GM19438 (cell line): ENCODE measurements at regions not wholly inside any gene's neighbourhood (a gene's known extent, or its start where the extent isn't known, plus 50 kb on each side); places are given as distances from the start of the nearest gene placed in this dataset.
"Not testable (repeated sequence)": the region's sequence is repeated elsewhere in the genome, so short reads cannot be mapped to it uniquely, and the experiment has no call there.

ENCODE experiments used
- ATAC-seq: cut with Tn5 transposase; IDR thresholded peaks from one replicate; pipeline ENCODE4 v1.9.1; 2021; ENCODE audit warnings: low read depth; ENCODE audit not compliant: unreplicated experiment

DNA sequence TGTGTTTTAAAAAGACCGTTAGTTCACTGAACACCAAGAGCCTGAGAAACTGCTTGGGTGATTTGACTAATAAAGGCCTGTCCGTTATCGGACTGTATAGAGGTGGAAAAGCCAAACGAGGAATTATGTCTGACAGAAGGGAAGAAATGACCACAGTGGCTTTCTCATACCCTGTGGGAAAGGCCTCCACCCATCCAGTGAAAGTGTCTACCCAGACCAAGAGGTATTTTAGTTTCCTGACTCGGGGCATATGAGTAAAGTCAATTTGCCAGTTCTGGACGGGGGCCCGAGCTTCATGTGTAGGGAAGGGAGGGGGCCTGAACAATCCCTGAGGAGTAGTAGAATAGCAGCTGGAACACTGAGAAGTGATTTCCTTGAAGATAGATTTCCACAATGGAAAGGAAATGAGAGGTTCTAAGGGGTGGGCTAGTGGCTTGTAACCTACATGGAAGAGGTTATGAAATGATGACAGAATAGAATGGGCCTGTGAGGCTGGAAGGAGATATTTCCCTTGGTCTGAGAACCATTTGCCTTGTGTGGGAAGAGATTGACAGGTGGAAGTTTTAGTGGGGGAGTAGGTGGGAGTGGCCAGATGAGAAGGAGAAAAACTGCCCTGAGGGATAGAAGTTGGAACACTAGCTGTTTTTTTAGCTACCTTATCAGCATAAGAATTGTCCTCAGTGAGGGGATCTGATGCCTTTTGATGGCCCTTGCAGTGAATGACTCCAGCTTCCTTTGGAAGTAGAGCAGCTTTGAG, 106.4 kb upstream of the PPM1J start:
- not testable (repeated sequence) for ATAC-seq

DNA sequence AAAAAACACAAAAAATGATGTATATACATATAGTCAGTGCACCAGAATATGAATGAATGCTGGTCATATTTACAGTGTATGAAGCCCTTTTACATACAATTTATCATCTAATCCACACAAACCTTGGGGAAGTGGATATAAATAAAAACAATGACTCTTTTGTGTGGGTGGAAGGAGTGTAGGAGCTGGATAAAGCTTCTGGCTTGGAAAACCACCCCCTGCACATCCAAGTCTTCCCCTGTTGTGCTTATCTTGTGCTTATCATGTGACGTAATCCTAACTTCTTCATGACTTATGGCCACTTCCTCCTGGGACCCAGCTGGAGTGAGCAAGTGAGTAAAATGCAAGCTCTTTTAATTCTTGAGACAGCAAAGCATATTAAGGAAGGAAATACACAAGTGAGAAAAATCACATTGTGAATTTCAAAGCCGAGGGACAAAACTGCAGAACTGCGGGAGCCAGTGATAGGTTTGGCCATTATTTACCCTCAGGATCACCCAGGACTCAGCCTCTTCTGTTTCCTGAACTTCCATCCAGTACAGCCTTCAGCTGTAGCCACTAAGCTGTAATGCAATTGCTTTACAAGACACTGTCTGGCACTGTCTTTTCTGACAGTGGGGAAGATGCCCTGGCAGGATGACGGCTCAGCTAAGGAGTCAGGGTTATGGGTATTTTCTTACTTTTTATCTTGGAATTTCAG, 104.0 kb upstream of the PPM1J start:
- no peak for ATAC-seq

DNA sequence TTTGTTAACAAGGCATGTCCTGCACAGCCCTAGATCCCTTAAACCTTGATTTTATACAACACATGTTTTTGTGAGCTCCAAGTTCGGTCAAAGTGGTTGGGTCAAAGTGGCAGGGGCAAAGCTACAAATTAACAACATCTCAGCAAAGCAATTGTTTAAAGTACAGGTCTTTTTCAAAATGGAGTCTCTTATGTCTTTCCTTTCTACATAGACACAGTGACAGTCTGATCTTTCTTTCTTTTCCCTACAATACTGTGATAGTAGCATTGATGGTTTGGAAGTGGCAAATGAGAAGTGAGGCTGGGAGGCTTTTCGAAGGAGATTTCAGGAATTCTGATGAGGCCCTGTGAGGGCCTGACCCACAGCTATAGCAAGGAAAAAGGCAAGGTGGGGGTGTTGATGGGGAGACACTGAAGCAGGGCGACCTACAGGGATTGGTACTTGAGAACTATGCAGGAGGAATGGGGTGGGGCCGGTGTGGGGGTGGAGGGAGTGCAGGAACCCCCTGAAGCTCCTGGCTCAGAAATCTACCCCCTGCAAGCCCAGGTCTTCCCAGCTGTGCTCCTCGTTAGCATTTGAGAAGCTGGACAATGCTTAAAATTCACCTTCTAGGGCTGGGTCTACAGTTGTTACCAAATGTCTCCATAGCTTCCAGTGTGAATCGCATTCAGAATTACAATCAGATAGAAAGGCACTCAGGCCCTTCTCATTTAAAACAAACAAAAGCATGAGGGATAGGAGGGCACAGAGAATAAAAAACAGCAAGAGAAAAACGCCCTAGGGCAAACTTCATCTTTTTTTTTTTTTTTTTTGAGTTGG, 102.6 kb upstream of the PPM1J start:
- ATAC-seq, result no peak

DNA sequence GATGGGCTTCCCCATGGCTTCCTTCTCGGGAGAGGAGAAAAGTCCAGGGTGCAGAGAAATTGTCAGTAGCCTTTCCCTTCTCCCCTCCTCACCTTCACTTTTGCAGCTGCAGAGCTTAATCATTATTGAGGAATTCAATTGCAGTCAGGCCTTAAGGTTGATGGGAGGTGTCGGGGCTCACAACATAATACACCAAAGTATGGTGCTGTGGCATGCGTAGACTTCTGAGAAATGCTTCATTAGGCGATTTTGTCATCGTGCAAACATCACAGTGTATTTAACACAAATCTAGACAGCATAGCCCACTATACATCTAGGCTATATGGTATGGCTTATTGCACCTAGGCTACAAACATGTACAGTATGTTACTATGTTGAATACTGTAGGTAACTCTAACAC, 100.2 kb upstream of the PPM1J start:
- ATAC-seq, result no peak

DNA sequence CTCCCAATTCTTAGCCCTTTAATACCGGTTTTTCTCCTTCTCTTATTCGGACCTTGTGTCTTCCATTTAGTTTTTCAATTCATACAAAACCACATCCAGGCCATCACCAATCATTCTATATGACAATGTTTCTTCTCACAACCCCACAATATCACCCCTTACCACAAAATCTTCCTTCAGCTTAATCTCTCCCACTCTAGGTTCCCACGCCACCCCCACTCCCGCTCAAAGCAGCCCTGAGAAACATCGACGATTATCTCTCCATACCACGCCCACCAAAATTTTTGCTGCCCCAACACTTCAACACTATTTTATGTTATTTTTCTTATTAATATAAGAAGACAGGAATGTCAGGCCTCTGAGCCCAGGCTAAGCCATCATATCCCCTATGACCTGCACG, 99.5 kb upstream of the PPM1J start:
- not testable (repeated sequence) for ATAC-seq

DNA sequence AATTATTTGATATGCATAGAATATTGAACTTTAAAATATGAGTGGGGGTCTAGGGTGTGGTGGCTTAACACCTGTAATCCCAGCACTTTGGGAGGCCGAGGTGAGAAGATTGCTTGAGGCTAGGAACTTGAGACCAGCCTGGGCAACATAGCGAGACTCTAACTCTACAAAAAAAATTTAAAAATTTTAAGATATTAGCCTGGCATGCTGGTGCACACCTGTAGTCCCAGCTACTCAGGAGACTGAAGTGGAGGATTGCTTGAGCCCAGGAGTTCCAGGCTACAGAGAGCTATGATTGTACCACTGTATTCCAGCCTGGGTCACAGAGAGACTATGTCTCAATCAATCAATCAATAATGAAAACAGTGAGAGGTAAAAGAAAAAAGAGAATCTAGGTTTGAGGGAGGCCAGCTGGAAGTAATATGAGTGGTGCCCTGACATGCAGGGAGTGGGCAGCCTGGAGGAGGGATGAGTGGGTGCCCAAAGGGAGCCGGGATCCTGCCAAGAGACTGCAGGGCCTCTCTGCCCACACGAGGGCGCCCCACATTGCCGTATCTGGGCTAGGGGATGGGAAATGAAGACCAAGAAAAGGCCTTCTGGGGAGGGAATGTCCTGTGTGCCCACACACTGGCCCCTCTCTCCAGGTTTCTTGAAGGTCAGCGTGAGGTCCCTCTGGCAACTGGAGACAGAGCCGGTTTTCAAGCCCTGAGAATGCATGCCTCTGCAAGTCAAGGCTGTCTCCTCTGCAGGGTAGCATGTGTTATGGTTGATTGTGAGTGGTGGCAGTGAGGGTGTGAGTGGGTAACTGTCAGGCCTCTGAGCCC, 93.9 kb upstream of the PPM1J start:
- ATAC-seq, result no peak

DNA sequence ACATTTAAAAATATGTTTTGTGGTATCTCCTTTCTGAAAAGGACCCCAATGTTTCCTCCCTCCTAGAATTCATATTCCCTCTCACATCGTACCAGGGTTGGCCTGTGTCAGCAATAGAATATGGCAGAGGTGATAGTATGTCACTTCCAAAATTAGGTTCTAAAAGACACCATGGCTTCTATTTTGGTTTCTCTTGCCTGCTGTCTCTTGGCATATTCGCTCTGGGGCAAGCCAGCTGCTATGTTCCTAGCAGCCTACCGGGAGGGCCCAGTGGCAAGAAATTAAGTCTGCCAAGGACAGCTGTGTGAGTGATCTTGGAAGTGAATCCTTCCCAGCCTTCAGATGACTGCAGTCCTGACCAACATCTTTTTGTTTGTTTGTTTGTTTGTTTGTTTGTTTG, 92.9 kb upstream of the PPM1J start:
- no peak for ATAC-seq

DNA sequence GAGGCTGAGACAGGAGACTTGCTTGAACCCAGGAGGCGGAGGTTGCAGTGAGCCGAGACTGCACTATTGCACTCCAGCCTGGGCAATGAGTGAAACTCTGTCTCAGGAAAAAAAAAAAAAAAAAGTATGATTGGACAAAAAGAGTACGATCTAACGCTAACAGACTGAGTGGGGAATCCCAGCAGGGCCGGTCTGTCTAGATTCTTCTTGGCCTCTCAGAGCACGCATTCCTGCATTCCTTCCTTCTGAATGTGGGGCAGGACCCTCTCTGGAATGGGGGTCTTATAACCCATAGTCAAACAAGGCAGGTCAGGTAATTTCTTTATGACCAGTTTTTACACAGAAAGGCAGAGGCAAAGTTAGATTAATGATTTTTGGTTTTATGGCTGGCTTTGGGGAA, 92.0 kb upstream of the PPM1J start:
- ATAC-seq, result no peak

DNA sequence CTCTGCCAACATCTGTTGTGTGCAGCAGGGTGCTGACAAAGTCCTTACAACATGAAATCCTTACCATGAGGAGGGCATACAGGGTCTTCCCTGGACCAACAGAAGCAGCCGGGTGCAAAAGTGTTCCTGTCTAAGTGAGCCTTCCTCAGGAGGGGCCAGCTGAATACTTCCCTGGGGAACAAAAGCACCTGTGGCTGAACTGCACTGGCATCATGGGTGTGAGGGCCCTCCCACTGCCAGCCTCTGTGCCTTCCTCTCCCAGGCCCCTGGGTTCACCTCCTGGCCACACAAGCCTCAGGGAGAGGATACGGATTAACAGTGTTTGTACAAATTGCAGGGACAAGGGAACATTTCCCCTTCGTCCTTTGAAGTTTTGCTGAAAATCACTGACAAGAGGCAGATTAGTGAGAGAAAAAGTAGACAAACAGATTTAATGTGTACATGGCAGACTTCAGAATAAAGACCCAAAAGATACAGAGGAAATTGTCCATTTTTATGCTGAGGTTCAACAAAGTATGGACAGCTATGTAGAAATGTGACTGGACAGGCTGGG, 91.0 kb upstream of the PPM1J start:
- ATAC-seq, result no peak

DNA sequence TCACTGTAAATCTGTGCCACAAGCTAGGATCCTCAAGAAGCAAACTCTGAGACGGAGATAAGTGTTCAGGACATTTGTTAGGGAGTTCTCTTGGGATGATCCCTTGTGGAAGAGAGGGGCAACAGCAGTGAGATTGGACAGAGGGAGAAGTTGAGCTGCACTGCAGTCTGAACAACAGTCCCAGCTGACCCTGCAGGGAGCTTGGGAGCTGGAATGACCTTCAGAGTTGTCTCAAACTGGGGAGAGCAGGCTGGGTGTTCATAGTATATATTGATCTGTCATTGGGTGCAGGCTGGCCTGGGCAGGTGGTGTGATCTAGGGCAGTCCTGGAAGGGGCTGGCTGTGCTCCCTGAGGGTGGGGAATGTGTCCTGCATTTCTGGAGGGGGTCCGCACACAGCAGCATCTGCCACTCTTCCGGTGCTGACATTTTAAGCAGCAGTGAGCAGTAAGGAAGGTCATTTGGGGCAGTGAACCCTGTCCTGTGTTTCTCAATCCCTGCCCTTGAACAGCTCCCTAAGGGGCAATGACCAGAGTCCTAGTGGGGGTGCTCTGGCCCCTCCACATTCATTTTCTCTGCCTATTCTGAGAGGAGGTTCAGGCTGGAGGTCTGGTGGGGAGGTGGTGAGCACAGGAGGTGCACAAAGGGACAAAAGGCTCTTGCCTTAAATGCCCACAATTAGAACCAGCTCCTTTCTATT, 90.2 kb upstream of the PPM1J start:
- no peak for ATAC-seq

DNA sequence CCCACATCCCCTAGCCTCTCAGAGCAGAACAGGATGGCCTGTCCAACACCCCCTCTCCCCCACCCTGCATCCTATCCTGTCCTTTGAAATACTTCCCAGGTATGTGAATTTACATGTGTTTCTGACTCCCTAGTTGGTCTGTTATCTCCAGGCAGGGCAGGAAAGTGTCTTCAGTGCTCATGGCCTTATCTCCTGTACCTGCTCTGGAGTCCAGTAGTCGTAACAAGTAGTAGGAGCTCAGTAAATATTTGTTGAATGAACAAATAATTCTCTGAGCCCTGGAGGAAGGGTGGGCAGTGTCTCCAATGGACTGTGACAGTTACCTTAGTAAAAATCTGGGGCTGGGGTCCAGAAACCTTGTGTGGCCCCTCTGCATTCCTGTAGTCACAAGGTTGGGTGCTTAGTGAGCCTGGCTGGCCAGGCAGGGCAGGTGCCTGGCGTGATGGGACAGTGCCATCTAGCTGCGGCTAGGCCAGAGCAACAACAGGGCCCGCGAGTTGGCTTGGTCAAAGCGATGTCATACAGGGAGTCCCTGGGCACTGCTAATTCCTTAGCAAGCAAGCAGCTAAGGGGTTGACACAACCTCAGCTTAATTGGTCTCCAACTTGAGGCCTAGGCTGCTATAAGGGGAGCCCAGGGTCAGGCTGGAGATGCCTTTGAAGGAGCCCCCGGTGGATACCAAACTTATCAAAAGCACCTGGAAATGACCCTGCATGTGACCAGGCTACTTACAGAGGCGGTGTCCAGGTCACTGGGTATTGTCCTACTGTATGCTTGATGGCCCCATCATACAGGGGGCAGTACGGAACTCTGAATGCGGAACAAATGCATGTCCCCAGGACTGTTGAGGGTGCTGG, 89.0 kb upstream of the PPM1J start:
- peak; percentile 76 for ATAC-seq

DNA sequence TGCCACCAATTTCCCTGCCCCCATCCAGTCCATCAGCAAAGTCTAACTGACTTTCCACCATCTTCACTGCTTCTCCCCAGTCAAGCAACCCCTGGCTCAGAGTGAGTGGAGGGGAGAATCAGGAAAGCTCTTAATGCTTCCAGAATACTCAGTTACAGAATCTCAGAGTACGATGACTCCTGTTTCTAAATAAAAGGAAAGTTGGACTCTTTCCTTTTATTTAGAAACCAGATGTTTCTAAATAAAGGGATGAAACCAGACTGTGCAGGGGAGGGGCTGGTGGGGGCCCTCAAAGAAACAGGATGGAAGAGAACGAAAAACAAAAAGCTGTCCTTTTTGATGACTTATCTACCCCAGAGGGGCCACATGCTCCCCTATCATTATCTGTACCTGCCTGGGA, 85.2 kb upstream of the PPM1J start:
- no peak for ATAC-seq

DNA sequence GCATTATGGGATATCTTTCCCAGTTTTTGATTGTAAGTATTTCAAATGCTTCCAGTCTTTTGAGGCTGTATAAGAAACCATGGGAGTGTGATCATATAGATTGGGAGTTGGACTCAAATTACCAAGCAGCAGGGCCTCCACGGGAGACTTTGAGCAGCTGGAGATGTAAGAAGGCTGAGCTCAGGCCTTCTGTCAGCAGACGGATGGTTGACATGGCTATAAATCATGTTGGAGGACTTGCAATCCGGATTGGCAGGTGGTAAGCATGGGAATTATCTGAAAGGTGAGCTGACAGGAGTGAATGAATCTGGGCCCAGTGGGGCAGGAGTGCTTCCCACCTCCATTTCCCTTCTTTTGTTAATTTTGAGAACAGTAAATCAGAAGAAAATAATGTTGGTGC, 83.2 kb upstream of the PPM1J start:
- no peak for ATAC-seq

DNA sequence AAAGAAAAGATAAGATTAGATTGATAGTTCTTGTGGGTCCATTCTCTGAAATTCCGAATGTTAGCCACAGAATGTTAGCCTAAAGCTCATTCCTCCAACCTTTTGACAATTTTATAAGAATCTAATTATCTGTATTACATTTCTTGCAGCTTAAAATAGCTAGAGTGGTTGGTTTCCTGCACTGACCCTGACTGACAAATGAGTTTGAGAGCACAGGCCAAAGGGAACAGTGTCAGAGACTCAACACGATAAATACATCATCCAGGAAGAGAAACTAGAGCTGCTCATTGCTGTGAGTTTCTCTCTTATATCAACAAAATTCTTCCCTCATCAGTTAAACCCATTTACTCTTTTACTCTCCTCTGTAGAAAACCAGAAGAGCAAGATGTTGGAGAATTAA, 82.1 kb upstream of the PPM1J start:
- ATAC-seq, result no peak

DNA sequence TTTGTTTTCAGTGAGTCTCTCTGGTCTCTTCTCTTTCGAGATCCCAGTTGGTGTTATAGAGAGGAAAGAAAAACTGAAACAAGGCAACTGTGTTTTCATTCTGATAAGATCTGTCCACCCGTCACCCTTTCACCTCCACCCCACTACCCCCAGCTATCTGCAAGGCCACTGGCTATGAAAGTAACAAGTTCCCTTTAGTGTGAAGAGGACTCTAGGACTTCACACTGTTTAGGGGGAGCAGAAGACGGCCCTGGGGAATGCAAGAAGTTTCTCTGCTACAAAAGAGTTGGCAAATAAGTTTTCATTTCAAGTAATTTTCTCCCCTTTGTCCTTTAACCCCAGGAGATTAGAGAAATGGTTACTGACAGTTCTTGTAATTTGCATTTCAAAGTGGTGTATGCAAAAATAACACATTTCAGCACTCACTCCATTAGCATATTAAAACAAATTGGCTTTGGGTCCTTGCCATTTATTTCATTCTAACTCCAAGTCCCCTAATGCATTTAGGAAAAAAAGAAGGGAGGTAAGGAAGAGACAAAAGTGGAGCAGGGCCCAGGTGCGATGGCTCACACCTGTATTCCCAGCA, 79.6 kb upstream of the PPM1J start:
- peak; percentile 78 for ATAC-seq

DNA sequence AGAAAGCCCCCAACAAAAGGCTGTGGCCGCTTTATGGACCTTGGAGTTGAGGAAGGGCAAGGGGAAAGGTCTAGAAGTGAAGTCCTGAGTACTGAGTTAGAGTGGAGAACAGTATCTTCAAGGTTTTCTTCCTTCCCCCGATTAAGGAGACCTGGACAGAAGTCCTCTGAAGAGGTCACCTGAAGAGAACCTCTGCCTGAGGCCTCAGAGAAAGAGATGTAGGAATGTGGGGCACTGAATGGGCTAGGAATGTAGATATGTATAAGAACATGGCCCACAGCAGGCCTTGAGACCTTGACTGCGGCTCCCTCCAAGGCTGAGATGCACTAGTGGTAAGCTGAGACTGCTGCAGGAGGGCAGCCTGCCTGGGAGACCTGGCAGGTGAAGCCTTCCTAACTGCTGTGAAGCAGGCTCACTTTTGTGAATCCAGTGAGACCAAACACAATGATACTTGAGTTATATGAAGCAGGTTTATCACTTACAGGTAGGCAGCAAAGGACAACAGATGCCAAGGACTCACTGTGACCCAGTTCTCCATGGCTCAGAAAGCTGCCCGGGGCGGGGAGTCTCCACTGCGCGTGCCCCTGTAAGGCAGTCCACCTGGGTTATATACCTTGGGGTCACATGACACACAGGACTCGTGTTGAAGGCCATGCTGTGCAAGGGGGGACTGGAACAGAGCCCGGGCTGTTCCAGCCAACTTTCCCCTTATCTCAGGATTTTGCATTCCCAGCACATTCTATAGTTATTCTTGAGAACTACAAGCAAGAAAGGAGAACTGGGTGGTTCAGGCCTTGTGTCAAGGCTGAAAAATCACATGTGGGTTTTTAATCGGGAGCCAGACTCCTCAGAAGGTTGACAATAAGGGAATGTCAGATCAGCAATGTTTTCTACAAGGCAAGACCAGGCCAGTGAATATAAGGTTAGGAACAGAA, 78.8 kb upstream of the PPM1J start:
- ATAC-seq, result no peak

DNA sequence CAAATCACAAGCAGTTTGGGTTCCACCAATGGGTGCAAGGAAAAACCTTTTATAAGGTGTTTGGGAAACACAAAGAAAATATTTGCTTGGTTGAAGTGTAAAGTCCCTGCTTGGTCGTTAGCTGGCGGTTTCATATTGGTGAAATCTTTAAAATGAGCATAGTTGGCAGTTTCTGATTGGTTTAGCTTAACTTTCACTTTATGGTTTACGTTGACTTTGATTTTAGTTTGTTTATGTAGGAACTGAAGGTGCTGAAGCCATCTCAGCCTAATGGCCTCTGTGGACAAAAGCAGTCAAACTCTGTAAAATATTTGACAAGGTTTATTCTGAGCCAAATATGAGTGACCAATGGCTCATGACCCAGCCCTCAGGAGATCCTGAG, 76.6 kb upstream of the PPM1J start:
- no peak for ATAC-seq
